ENCODE measurements at regions not wholly inside any gene's neighbourhood (a gene's known extent, or its start where the extent isn't known, plus 50 kb on each side); places are given as distances from the start of the nearest gene placed in this dataset.
"Not testable (repeated sequence)": the region's sequence is repeated elsewhere in the genome, so short reads cannot be mapped to it uniquely, and the experiment has no call there.

DNA sequence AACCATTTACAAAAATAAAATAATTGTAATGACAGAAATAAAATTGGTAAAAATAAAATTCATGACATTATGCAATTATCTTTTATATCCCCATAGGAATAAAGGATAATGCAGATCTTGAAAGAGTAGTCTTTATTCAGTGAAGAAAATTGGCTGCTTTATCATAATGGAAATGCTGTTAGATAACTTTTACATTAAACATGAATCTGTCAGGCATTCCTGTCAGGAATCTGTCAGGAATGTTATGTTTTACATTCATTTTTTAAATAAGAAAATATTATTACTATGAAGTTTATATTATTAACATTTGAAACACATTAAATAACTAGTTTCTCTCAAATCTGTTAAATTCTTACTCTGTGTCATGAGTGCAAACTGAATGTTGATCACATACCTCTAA lies 1024.7 kb upstream of the TMEFF2 start:
- H3K36me3 Mint-ChIP-seq: no peaks in the 10 kb centered on the region
- H3K27me3 Mint-ChIP-seq: no peaks in the 10 kb centered on the region
- DNase-seq (no peak), ATAC-seq (replicated peaks) (no peak)
- no peaks in the 10 kb centered on the region for H3K9me3 Mint-ChIP-seq
- no peak overlapping the region for H3K27ac Mint-ChIP-seq
- no peak overlapping the region for H3K4me3 Mint-ChIP-seq
- H3K4me1 Mint-ChIP-seq: no peaks in the 10 kb centered on the region

DNA sequence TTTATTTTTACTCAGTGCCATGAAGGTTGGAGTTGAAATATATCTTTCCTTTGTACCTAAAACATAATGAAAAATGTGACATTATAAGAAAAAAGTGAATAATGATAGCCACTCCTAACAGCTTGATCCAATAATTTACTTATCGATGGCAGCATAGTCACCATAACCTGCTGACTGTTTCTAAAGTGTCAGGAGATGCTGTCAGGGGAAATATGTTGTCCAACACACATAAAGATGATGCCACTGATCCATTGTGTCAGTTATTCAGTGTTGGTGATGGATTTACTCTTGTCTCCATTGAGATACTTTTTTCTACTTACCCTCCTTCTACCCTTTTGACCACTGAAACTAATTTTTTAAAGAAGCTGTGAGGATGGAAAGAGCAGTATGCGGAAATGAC lies 1006.9 kb upstream of the TMEFF2 start:
- Mint-ChIP-seq H3K9me3 (peaks cover 0 to 2% of the 10 kb centered on the region in 2 donors), H3K27me3 (no peaks in the 10 kb centered on the region), H3K36me3 (no peaks in the 10 kb centered on the region), H3K27ac (no peak overlapping the region), H3K4me1 (no peaks in the 10 kb centered on the region), H3K4me3 (no peak overlapping the region)
- no peak for ATAC-seq (replicated peaks)
- DNase-seq: no peak

DNA sequence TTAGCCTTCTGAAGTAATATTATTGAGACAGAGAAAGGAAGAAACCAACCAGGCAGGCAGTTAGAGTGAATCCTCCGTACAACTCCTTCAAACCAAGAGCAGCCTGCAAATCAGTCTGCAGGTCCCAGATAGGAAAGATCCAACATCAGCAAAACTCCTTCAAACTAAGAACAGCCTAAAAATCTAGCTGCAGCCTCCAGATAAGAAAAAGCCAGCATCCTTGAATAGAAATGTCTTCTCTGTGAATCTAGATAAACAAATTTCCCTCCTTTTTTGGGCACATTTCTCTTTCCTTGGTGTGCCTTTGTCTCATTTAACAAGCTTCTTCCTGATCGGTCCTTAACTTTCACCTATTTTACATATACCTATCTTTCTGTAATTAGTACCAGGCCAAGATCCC lies 1004.6 kb upstream of the TMEFF2 start:
- no peaks in the 10 kb centered on the region for H3K4me1 Mint-ChIP-seq
- no peak overlapping the region for H3K27ac Mint-ChIP-seq
- DNase-seq (no peak), ATAC-seq (replicated peaks) (no peak)
- H3K9me3 Mint-ChIP-seq: peaks cover 0 to 2% of the 10 kb centered on the region in 2 donors
- no peaks in the 10 kb centered on the region for H3K36me3 Mint-ChIP-seq
- no peak overlapping the region for H3K4me3 Mint-ChIP-seq
- no peaks in the 10 kb centered on the region for H3K27me3 Mint-ChIP-seq

DNA sequence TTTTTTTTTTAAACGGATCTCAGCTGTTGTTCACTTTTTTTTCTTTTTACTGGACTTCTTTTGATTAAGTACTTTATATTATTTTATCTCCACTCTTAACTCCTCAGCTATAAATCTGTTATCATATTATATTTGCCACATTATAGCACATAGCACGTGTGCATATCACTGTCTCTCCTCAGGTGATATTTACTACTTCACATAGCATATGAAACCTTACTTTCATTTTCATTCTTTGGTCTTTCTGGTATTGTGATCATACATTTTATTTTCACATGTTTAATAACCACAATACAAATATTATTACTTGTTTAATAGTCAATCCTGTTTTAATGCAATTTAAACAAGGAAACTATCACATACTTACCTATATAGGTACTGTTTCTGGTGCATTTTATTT lies 993.1 kb upstream of the TMEFF2 start:
- DNase-seq (no peak), ATAC-seq (replicated peaks) (no peak)
- H3K4me1 Mint-ChIP-seq: peaks cover 6 to 12% of the 10 kb centered on the region in 2 donors
- no peak overlapping the region for H3K27ac Mint-ChIP-seq
- H3K9me3 Mint-ChIP-seq: no peaks in the 10 kb centered on the region
- H3K36me3 Mint-ChIP-seq: no peaks in the 10 kb centered on the region
- no peaks in the 10 kb centered on the region for H3K27me3 Mint-ChIP-seq
- H3K4me3 Mint-ChIP-seq: peak overlapping the region; percentile 62 to 72

DNA sequence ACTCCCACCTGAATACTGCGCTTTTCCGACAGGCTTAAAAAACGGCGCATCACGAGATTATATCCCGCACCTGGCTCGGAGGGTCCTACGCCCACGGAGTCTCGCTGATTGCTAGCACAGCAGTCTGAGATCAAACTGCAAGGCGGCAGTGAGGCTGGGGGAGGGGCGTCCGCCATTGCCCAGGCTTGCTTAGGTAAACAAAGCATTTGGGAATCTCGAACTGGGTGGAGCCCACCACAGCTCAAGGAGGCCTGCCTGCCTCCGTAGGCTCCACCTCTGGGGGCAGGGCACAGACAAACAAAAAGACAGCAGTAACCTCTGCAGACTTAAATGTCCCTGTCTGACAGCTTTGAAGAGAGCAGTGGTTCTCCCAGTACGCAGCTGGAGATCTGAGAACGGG lies 976.2 kb upstream of the TMEFF2 start:
- not testable (repeated sequence) for DNase-seq; H3K27me3 Mint-ChIP-seq; H3K27ac Mint-ChIP-seq; ATAC-seq (replicated peaks); H3K36me3 Mint-ChIP-seq; H3K9me3 Mint-ChIP-seq; H3K4me1 Mint-ChIP-seq
- H3K4me3 Mint-ChIP-seq: peak overlapping the region in 1 of 2 donors; percentile 67

DNA sequence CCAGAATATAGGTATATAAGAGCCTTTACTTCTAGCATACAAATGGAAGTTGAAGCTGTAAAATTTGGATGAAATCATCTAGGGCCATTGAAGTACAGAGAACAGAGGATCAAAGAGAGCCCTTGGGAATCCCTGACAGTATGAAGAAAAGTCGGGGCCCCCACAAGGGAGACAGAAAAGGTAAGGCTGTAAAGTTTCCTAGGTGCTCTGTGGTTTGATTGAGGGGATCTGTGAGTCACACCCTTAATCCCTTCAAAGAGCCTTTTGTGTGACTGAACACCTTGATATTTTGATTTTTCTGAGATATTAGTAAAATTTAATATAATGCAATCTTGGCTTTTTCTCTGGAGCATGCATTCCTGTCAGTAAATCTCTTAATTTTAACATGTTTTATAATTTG lies 961.7 kb upstream of the TMEFF2 start:
- no peak overlapping the region for H3K27ac Mint-ChIP-seq
- no peaks in the 10 kb centered on the region for H3K27me3 Mint-ChIP-seq
- no peak for ATAC-seq (replicated peaks)
- H3K4me3 Mint-ChIP-seq: no peak overlapping the region
- no peaks in the 10 kb centered on the region for H3K4me1 Mint-ChIP-seq
- H3K36me3 Mint-ChIP-seq: no peaks in the 10 kb centered on the region
- no peaks in the 10 kb centered on the region for H3K9me3 Mint-ChIP-seq
- no peak for DNase-seq

DNA sequence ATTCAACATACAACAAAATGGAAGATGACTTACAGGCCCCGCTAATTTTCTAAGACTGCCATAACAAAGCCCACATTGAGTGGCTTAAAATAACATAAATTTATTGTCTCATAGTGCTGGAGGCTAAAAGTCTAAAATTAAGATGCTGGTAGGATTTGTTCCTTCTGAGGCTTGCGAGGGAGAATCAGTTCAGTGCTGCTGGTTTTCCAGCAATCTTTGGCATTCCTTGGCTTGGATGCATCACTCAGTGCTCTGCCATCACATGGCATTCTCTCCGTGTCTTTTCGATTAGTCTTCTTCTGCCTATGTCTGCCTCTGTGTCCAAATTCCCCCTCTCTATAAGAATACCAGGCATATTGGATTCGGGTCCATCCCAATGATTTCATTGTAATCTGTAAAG lies 959.3 kb upstream of the TMEFF2 start:
- ATAC-seq (replicated peaks): no peak
- no peaks in the 10 kb centered on the region for H3K4me1 Mint-ChIP-seq
- no peaks in the 10 kb centered on the region for H3K27me3 Mint-ChIP-seq
- H3K9me3 Mint-ChIP-seq: no peaks in the 10 kb centered on the region
- DNase-seq: no peak
- H3K4me3 Mint-ChIP-seq: no peak overlapping the region
- no peaks in the 10 kb centered on the region for H3K36me3 Mint-ChIP-seq
- H3K27ac Mint-ChIP-seq: no peak overlapping the region

DNA sequence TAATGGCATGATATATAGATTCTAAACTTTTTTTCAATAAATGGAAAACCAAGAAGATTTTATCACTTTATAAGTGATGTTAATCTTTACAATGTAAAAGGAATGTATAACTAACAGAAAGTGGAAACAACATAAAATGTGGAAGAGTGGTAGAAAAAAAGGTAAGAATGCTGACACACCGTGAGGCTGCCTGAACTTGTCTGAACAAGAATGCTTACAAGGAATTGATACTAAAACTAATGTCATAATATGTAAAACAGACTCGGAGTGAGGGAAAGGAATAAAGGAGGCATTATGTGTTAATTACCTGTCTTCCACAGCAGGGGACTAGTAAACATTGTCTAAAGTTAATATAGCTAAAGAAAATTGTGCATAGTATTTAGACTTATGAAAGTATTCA lies 958.8 kb upstream of the TMEFF2 start:
- Mint-ChIP-seq H3K4me1 (no peaks in the 10 kb centered on the region), H3K36me3 (no peaks in the 10 kb centered on the region), H3K4me3 (no peak overlapping the region), H3K27me3 (no peaks in the 10 kb centered on the region), H3K9me3 (no peaks in the 10 kb centered on the region), H3K27ac (no peak overlapping the region)
- no peak for DNase-seq
- ATAC-seq (replicated peaks): no peak

DNA sequence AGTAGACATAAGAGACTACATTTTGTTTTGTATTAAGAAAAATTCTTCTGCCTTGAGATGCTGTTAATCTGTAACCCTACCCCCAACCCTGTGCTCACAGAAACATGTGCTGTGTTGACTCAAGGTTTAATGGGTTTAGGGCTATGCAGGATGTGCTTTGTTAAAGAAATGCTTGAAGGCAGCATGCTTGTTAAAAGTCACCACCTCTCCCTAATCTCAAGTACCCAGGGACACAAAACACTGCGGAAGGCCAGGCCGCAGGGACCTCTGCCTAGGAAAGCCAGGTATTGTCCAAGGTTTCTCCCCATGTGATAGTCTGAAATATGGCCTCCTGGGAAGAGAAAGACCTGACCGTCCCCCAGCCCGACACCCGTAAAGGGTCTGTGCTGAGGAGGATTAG lies 947.7 kb upstream of the TMEFF2 start:
- DNase-seq, H3K27me3 Mint-ChIP-seq: not testable (repeated sequence)

DNA sequence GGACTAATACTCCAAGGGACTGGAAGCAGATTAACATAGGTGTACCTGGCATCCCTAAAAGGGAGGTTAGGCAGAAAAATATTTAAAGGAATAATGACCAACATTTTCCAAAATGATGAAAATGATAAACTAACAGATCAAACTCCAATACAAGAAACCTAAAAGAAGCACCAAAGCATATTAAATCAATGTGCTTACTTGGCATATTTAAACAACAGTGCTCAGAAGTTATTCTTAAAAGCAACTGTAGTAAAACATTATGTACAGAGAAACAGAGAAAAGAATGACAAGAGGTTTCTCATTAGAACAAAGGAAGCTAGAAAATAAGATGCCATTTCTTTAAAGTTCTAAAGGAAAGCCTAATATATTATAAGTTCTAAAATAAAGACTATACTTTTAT lies 947.3 kb upstream of the TMEFF2 start:
- Mint-ChIP-seq H3K9me3 (peaks cover 6 to 7% of the 10 kb centered on the region in 2 donors), H3K27ac (no peak overlapping the region), H3K4me3 (no peak overlapping the region), H3K4me1 (no peaks in the 10 kb centered on the region), H3K36me3 (no peaks in the 10 kb centered on the region), H3K27me3 (no peaks in the 10 kb centered on the region)
- DNase-seq (no peak), ATAC-seq (replicated peaks) (no peak)

More for the DNA sequence above, 947.7 kb upstream of the TMEFF2 start:
- not testable (repeated sequence) for H3K4me3 Mint-ChIP-seq; H3K4me1 Mint-ChIP-seq; ATAC-seq (replicated peaks); H3K27ac Mint-ChIP-seq; H3K36me3 Mint-ChIP-seq
- peaks cover 8 to 10% of the 10 kb centered on the region in 2 donors for H3K9me3 Mint-ChIP-seq

DNA sequence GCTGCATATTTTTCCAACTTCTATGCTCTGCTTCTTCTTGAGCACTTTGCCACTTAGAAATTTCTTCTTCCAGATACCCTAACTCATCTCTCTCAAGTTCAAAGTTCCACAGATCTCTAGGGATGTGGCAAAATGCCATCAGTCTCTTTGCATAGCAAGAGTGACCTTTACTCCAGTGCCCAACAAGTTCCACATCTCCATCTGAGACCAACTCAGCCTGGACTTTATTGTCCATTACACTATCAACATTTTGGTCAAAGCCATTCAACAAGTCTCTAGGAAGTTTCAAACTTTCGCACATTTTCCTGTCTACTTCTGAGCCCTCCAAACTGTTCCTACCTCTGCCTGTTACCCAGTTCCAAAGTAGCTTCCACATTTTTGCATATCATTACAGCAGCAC lies 946.2 kb upstream of the TMEFF2 start:
- H3K4me3 Mint-ChIP-seq; H3K9me3 Mint-ChIP-seq; H3K27me3 Mint-ChIP-seq; DNase-seq; H3K36me3 Mint-ChIP-seq; ATAC-seq (replicated peaks); H3K27ac Mint-ChIP-seq; H3K4me1 Mint-ChIP-seq: not testable (repeated sequence)

DNA sequence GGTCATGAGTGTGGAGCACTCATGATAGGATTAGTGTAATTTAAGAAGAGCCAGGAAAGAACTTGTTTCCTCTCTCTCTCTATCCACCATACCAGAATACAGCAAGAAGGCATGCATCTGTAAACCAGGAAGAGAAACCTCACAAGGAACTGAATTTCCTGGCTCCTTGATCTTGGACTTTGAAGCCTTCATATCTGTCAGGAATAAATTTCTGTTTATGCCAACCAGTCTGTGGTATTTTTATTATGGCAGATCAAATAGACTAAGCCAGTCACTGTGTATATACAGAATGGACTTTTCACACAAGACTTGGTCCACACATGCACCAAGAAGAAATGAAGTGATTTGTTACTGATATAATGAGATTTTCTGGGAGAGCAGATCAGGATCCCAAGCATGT lies 930.1 kb upstream of the TMEFF2 start:
- Mint-ChIP-seq H3K4me3 (no peak overlapping the region), H3K27me3 (no peaks in the 10 kb centered on the region), H3K36me3 (no peaks in the 10 kb centered on the region), H3K27ac (no peak overlapping the region), H3K9me3 (no peaks in the 10 kb centered on the region), H3K4me1 (no peaks in the 10 kb centered on the region)
- DNase-seq (no peak), ATAC-seq (replicated peaks) (no peak)

DNA sequence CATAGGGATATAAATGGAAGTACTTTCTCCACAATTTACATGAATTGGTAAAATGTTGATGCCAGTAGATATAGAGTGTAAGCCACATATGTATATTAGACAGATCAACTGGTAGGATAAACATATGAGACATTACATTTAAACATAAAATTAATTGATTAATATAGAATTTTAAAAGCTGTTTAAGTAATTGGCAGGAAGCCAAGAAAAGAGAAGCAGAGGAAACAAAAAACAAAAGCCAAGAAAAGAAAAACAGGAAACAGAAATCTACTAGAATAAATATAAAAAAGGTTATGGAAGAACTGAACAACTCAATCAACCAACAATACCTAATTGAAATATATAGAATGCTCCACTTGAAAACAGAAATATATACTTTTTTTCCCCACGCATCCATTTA lies 920.1 kb upstream of the TMEFF2 start:
- Mint-ChIP-seq H3K4me1 (no peaks in the 10 kb centered on the region), H3K27me3 (no peaks in the 10 kb centered on the region), H3K36me3 (no peaks in the 10 kb centered on the region), H3K4me3 (no peak overlapping the region), H3K9me3 (no peaks in the 10 kb centered on the region), H3K27ac (no peak overlapping the region)
- no peak for ATAC-seq (replicated peaks)
- DNase-seq: no peak

DNA sequence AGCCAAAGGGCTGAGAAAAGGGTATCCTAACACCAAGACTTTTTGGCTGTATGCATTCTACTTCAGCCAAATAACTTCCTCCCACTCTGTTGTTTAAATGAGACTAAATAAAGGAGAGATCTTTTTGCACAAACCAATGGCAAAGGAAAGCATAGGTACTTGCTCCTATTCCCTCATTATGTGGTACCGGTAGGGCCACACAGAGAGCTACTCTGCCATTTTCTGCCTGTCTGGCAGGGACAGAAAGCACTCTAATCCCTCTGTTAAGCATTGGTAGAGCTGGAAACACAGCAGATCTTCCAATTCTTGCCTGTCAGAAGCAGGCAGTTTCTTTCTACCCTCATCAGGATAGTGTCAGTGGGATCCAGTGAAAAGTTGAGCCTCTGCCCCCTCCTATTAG lies 918.3 kb upstream of the TMEFF2 start:
- Mint-ChIP-seq H3K27ac (no peak overlapping the region), H3K27me3 (no peaks in the 10 kb centered on the region), H3K9me3 (no peaks in the 10 kb centered on the region), H3K36me3 (no peaks in the 10 kb centered on the region), H3K4me1 (no peaks in the 10 kb centered on the region), H3K4me3 (no peak overlapping the region)
- DNase-seq: no peak
- ATAC-seq (replicated peaks): no peak

DNA sequence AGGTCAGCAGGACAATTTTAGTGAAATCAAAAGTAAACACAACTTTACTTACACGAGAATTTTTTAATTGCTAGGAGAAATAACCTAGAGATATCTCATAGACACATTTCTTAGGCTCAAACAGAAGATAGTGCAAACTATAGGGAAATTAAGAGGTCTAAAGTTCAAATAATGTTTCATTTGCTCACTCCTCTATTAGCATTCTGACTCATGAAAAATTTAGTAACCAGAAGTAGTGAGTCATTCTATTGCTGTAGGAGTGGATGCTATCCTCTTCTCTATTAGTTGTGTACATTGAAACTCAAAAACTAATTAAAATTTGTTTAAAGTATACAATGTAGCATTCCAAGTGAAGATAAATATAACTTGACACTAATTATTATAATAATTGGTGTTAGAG lies 908.3 kb upstream of the TMEFF2 start:
- ATAC-seq (replicated peaks): no peak
- H3K4me1 Mint-ChIP-seq: no peaks in the 10 kb centered on the region

DNA sequence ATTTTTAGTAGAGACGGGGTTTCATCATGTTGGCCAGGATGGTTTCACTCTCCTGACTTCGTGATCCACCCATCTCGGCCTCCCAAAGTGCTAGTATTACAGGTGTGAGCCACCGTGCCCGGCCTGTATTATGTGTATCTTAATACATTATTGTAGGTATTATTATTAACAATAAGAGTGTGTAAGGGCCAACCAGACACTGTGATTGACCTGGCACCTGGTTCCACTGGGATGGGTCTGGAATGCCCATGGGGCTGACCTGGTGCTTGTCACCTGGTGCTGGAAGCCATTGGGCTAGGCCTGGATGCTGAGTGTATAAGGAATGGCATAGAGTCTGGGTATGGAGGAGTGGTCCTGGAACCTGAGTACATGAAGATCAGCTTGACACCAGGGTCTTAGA lies 906.9 kb upstream of the TMEFF2 start:
- no peaks in the 10 kb centered on the region for H3K36me3 Mint-ChIP-seq
- no peaks in the 10 kb centered on the region for H3K9me3 Mint-ChIP-seq
- no peak overlapping the region for H3K4me3 Mint-ChIP-seq
- H3K4me1 Mint-ChIP-seq: no peaks in the 10 kb centered on the region
- DNase-seq (no peak), ATAC-seq (replicated peaks) (no peak)
- H3K27ac Mint-ChIP-seq: no peak overlapping the region
- no peaks in the 10 kb centered on the region for H3K27me3 Mint-ChIP-seq

More for the DNA sequence above, 908.3 kb upstream of the TMEFF2 start:
- no peak for DNase-seq
- Mint-ChIP-seq H3K36me3 (no peaks in the 10 kb centered on the region), H3K9me3 (no peaks in the 10 kb centered on the region), H3K27me3 (no peaks in the 10 kb centered on the region), H3K27ac (no peak overlapping the region), H3K4me3 (no peak overlapping the region)
